Karpas-422 (cell line): ENCODE measurements at regions not wholly inside any gene's neighbourhood (a gene's known extent, or its start where the extent isn't known, plus 50 kb on each side); places are given as distances from the start of the nearest gene placed in this dataset.
"Not testable (repeated sequence)": the region's sequence is repeated elsewhere in the genome, so short reads cannot be mapped to it uniquely, and the experiment has no call there.

Experiments used
- DNase-seq: peaks from one replicate; pipeline ENCODE4 v3.0.0-alpha.2; 2015
- H2AFZ ChIP-seq: fragments of 200-600 bp; sonication (generic); 2 replicates; pipeline ENCODE4 v1.6.1; 2014; ENCODE audit warnings: antibody characterized with exemption, low read length, mixed read lengths
- H3K27ac ChIP-seq: fragments of 200-600 bp; sonication (generic); 2 replicates; pipeline ENCODE4 v1.5.1; 2014; ENCODE audit warnings: mild to moderate bottlenecking, low read length, moderate library complexity
- H3K27me3 ChIP-seq: fragments of 200-600 bp; sonication (generic); 2 replicates; pipeline ENCODE4 v1.6.1; 2014; ENCODE audit warnings: low read length, mixed read lengths
- H3K36me3 ChIP-seq: fragments of 200-600 bp; sonication (generic); 2 replicates; pipeline ENCODE4 v1.6.1; 2014; ENCODE audit warnings: low read length, mixed read lengths; ENCODE audit not compliant: insufficient read depth
- H3K4me1 ChIP-seq: fragments of 200-600 bp; sonication (generic); 2 replicates; pipeline ENCODE4 v1.6.1; 2014; ENCODE audit warnings: mild to moderate bottlenecking, low read length, mixed read lengths
- H3K4me2 ChIP-seq: fragments of 200-600 bp; sonication (generic); 2 replicates; pipeline ENCODE4 v1.6.1; 2014; ENCODE audit warnings: low read length, low read depth, mild to moderate bottlenecking; ENCODE audit not compliant: poor library complexity, severe bottlenecking
- H3K4me3 ChIP-seq: fragments of 200-600 bp; sonication (generic); 2 replicates; pipeline ENCODE4 v1.5.1; 2014; ENCODE audit warnings: mild to moderate bottlenecking, antibody characterized with exemption, low read length, mixed read lengths
- H3K79me2 ChIP-seq: fragments of 200-600 bp; sonication (generic); 2 replicates; pipeline ENCODE4 v1.6.1; 2014; ENCODE audit warnings: mild to moderate bottlenecking, low read length, mixed read lengths
- H3K9ac ChIP-seq: fragments of 200-600 bp; sonication (generic); 2 replicates; pipeline ENCODE4 v1.6.0; 2014; ENCODE audit warnings: low read length
- H3K9me2 ChIP-seq: fragments of 200-600 bp; sonication (generic), shearing (Covaris generic); replicated peaks from 2 replicates; pipeline ENCODE4 v1.6.0; 2014; ENCODE audit warnings: mild to moderate bottlenecking, low read length, moderate library complexity; ENCODE audit not compliant: insufficient read depth
- H3K9me3 ChIP-seq: fragments of 300-700, 200-600 bp; sonication (generic); 2 replicates; pipeline ENCODE4 v1.6.1; 2014; ENCODE audit warnings: low read length, mixed read lengths
- H4K20me1 ChIP-seq: fragments of 200-600 bp; sonication (generic); 2 replicates; pipeline ENCODE4 v1.6.1; 2014; ENCODE audit warnings: mild to moderate bottlenecking, antibody characterized with exemption, low read length, low read depth; ENCODE audit not compliant: insufficient read depth

- Histone ChIP-seq H3K4me3 (no peak overlapping the region), H4K20me1 (no peaks in the 10 kb centered on the region), H3K27me3 (no peaks in the 10 kb centered on the region), H3K4me2 (no peak overlapping the region), H3K9me2 (no peaks in the 10 kb centered on the region), H3K36me3 (no peaks in the 10 kb centered on the region), H3K4me1 (no peaks in the 10 kb centered on the region), H2AFZ (no peak overlapping the region), H3K9ac (no peak overlapping the region), H3K9me3 (no peaks in the 10 kb centered on the region), H3K79me2 (no peaks in the 10 kb centered on the region), H3K27ac (no peak overlapping the region)
- no peak for DNase-seq
Measured at GRCh38 chr5:129246088-129246487, 151.5 kb downstream of the ISOC1 start.

- Histone ChIP-seq H3K27ac (no peak overlapping the region), H3K9me3 (no peaks in the 10 kb centered on the region; the same call in 1 of the 2 replicates), H3K9me2 (no peaks in the 10 kb centered on the region), H2AFZ (no peak overlapping the region), H3K36me3 (no peaks in the 10 kb centered on the region), H3K4me2 (no peak overlapping the region), H3K79me2 (no peaks in the 10 kb centered on the region), H3K4me1 (no peaks in the 10 kb centered on the region), H3K9ac (no peak overlapping the region), H3K4me3 (no peak overlapping the region), H3K27me3 (no peaks in the 10 kb centered on the region), H4K20me1 (no peaks in the 10 kb centered on the region)
- no peak for DNase-seq
Measured at GRCh38 chr5:129249886-129250285, 155.3 kb downstream of the ISOC1 start.

- Histone ChIP-seq H3K9ac (no peak overlapping the region), H3K4me1 (no peaks in the 10 kb centered on the region), H4K20me1 (no peaks in the 10 kb centered on the region), H3K4me3 (no peak overlapping the region), H3K9me3 (no peaks in the 10 kb centered on the region), H3K27me3 (no peaks in the 10 kb centered on the region), H3K79me2 (no peaks in the 10 kb centered on the region), H2AFZ (no peak overlapping the region), H3K4me2 (no peak overlapping the region), H3K9me2 (no peaks in the 10 kb centered on the region), H3K36me3 (no peaks in the 10 kb centered on the region), H3K27ac (no peak overlapping the region)
- peak; percentile 53 for DNase-seq
Measured at GRCh38 chr5:129271308-129271707, 176.8 kb downstream of the ISOC1 start.

- H4K20me1 ChIP-seq = no peaks in the 10 kb centered on the region
Measured at GRCh38 chr5:129284010-129284409, 176.1 kb upstream of the ADAMTS19 start.

GRCh38 chr5:129294216-129294615 lies 165.9 kb upstream of the ADAMTS19 start:
- DNase-seq, H3K4me2 ChIP-seq, H3K4me1 ChIP-seq, H4K20me1 ChIP-seq, H3K9me2 ChIP-seq, H3K4me3 ChIP-seq, H2AFZ ChIP-seq, H3K9me3 ChIP-seq, H3K27me3 ChIP-seq, H3K9ac ChIP-seq, H3K36me3 ChIP-seq, H3K27ac ChIP-seq, H3K79me2 ChIP-seq: not testable (repeated sequence)

More at GRCh38 chr5:129284010-129284409, 176.1 kb upstream of the ADAMTS19 start:
- no peak overlapping the region for H3K9ac ChIP-seq
- H3K4me3 ChIP-seq = no peak overlapping the region
- H3K9me2 ChIP-seq = no peaks in the 10 kb centered on the region
- H3K9me3 ChIP-seq = no peaks in the 10 kb centered on the region
- H2AFZ ChIP-seq = no peak overlapping the region
- H3K79me2 ChIP-seq = no peaks in the 10 kb centered on the region
- H3K27ac ChIP-seq = no peak overlapping the region
- no peaks in the 10 kb centered on the region for H3K36me3 ChIP-seq
- H3K27me3 ChIP-seq = no peaks in the 10 kb centered on the region
- H3K4me2 ChIP-seq = no peak overlapping the region
- no peak for DNase-seq
- no peaks in the 10 kb centered on the region for H3K4me1 ChIP-seq

GRCh38 chr5:129306725-129307124 lies 153.4 kb upstream of the ADAMTS19 start:
- no peak overlapping the region for H3K9ac ChIP-seq
- no peak overlapping the region for H3K4me3 ChIP-seq
- H3K9me2 ChIP-seq = no peaks in the 10 kb centered on the region
- no peaks in the 10 kb centered on the region for H4K20me1 ChIP-seq
- H3K27me3 ChIP-seq = no peaks in the 10 kb centered on the region; the same call in 1 of the 2 replicates
- H2AFZ ChIP-seq = no peak overlapping the region
- H3K4me1 ChIP-seq = no peaks in the 10 kb centered on the region
- no peaks in the 10 kb centered on the region for H3K79me2 ChIP-seq
- DNase-seq = no peak
- H3K36me3 ChIP-seq = no peaks in the 10 kb centered on the region
- H3K4me2 ChIP-seq = no peak overlapping the region
- H3K9me3 ChIP-seq = peaks cover 3% of the 10 kb centered on the region
- no peak overlapping the region for H3K27ac ChIP-seq

GRCh38 chr5:129322968-129323367 lies 137.1 kb upstream of the ADAMTS19 start:
- no peaks in the 10 kb centered on the region for H3K79me2 ChIP-seq
- no peaks in the 10 kb centered on the region for H4K20me1 ChIP-seq
- H3K9me3 ChIP-seq = no peaks in the 10 kb centered on the region
- no peak overlapping the region for H3K4me2 ChIP-seq
- no peaks in the 10 kb centered on the region for H3K4me1 ChIP-seq
- no peak overlapping the region for H3K9ac ChIP-seq
- H3K4me3 ChIP-seq = no peak overlapping the region
- no peaks in the 10 kb centered on the region for H3K36me3 ChIP-seq
- H2AFZ ChIP-seq = no peak overlapping the region
- no peaks in the 10 kb centered on the region for H3K27me3 ChIP-seq
- DNase-seq = no peak
- H3K27ac ChIP-seq = no peak overlapping the region
- no peaks in the 10 kb centered on the region for H3K9me2 ChIP-seq

GRCh38 chr5:129341306-129341705 lies 118.8 kb upstream of the ADAMTS19 start:
- DNase-seq = no peak
- Histone ChIP-seq H2AFZ (no peak overlapping the region), H3K27ac (no peak overlapping the region), H3K27me3 (no peaks in the 10 kb centered on the region), H3K9me3 (no peaks in the 10 kb centered on the region), H4K20me1 (no peaks in the 10 kb centered on the region), H3K9me2 (no peaks in the 10 kb centered on the region), H3K4me3 (no peak overlapping the region), H3K4me2 (no peak overlapping the region), H3K79me2 (no peaks in the 10 kb centered on the region), H3K9ac (no peak overlapping the region), H3K4me1 (no peaks in the 10 kb centered on the region), H3K36me3 (no peaks in the 10 kb centered on the region)

- no peak for DNase-seq
- no peaks in the 10 kb centered on the region for H3K79me2 ChIP-seq
- H3K9me2 ChIP-seq = no peaks in the 10 kb centered on the region
- no peaks in the 10 kb centered on the region for H3K36me3 ChIP-seq
- no peaks in the 10 kb centered on the region for H3K4me1 ChIP-seq
- no peak overlapping the region for H3K4me2 ChIP-seq
- H3K9me3 ChIP-seq = no peaks in the 10 kb centered on the region
- no peak overlapping the region for H3K9ac ChIP-seq
- H3K4me3 ChIP-seq = no peak overlapping the region
- H3K27me3 ChIP-seq = no peaks in the 10 kb centered on the region
- no peaks in the 10 kb centered on the region for H4K20me1 ChIP-seq
- no peak overlapping the region for H3K27ac ChIP-seq
- H2AFZ ChIP-seq = no peak overlapping the region
Measured at GRCh38 chr5:129342796-129343195, 117.3 kb upstream of the ADAMTS19 start.
